ENCODE measurements at regions not wholly inside any gene's neighbourhood (a gene's known extent, or its start where the extent isn't known, plus 50 kb on each side); places are given as distances from the start of the nearest gene placed in this dataset.

- no peak overlapping the region for H2BK120ac ChIP-seq (ENCODE audit: insufficient read depth, low read length, poor library complexity)
- WGBS (ENCODE audit: extremely low coverage, insufficient coverage, insufficient read length) = no CpG with 5 or more reads among the region's 2 CpGs
- no peaks in the 10 kb centered on the region for H3K4me1 ChIP-seq (ENCODE audit: control insufficient read depth in 1 of 2, insufficient read depth in 2 of 2, low read length in 2 of 2)
- H3K79me2 ChIP-seq (ENCODE audit: control insufficient read depth, insufficient read depth, low read length, poor library complexity) = no peaks in the 10 kb centered on the region
- H3K4me2 ChIP-seq (ENCODE audit: low read length) = no peak overlapping the region
- H3K27me3 ChIP-seq (ENCODE audit: insufficient read depth, low read length) = no peaks in the 10 kb centered on the region
- H2AFZ ChIP-seq (ENCODE audit: insufficient read depth, low read length, poor library complexity) = no peak overlapping the region
- H3K4ac ChIP-seq (ENCODE audit: low read depth, low read length) = no peak overlapping the region
- no peaks in the 10 kb centered on the region for H3K36me3 ChIP-seq (ENCODE audit: control insufficient read depth in 1 of 2, insufficient read depth in 2 of 2, low read length in 2 of 2)
- no peak overlapping the region for H2BK5ac ChIP-seq (ENCODE audit: low read depth, low read length, poor library complexity)
- H3K79me1 ChIP-seq (ENCODE audit: low read length) = no peaks in the 10 kb centered on the region
- H3K27ac ChIP-seq (ENCODE audit: low read depth, low read length) = no peak overlapping the region
- no peak overlapping the region for H3K9ac ChIP-seq (ENCODE audit: low read length)
- DNase-seq = no peak
- H4K8ac ChIP-seq (ENCODE audit: low read depth, low read length) = no peak overlapping the region
- no peak overlapping the region for H4K91ac ChIP-seq (ENCODE audit: low read depth, low read length)
- no peak overlapping the region for H3K14ac ChIP-seq (ENCODE audit: low read length)
- H3K4me3 ChIP-seq (ENCODE audit: low read depth, low read length) = no peak overlapping the region
- H3K23ac ChIP-seq (ENCODE audit: low read length) = no peak overlapping the region
- no peaks in the 10 kb centered on the region for H3K9me3 ChIP-seq (ENCODE audit: insufficient read depth, low read depth, low read length)
- no peak overlapping the region for H2BK12ac ChIP-seq (ENCODE audit: low read length)
- no peak overlapping the region for H4K12ac ChIP-seq (ENCODE audit: low read depth, low read length)
- H2AK5ac ChIP-seq (ENCODE audit: low read length) = no peak overlapping the region
- no peak overlapping the region for H3K18ac ChIP-seq (ENCODE audit: low read length)
These were observed 207.0 kb downstream of the DIPK2A start for GRCh38 chr3:144178607-144179006.

GRCh38 chr3:144181062-144181461, 209.4 kb downstream of the DIPK2A start:
- H3K14ac ChIP-seq (ENCODE audit: low read length) = no peak overlapping the region
- no CpG with 5 or more reads among the region's 2 CpGs for WGBS (ENCODE audit: extremely low coverage, insufficient coverage, insufficient read length)
- H3K9me3 ChIP-seq (ENCODE audit: insufficient read depth, low read depth, low read length) = no peaks in the 10 kb centered on the region
- H3K4me3 ChIP-seq (ENCODE audit: low read depth, low read length) = no peak overlapping the region
- H3K27me3 ChIP-seq (ENCODE audit: insufficient read depth, low read length) = no peaks in the 10 kb centered on the region
- no peak overlapping the region for H3K4ac ChIP-seq (ENCODE audit: low read depth, low read length)
- no peak overlapping the region for H3K4me2 ChIP-seq (ENCODE audit: low read length)
- no peak overlapping the region for H2AFZ ChIP-seq (ENCODE audit: insufficient read depth, low read length, poor library complexity)
- no peaks in the 10 kb centered on the region for H3K79me1 ChIP-seq (ENCODE audit: low read length)
- DNase-seq = no peak
- no peak overlapping the region for H2BK120ac ChIP-seq (ENCODE audit: insufficient read depth, low read length, poor library complexity)
- H3K27ac ChIP-seq (ENCODE audit: low read depth, low read length) = no peak overlapping the region
- no peaks in the 10 kb centered on the region for H3K79me2 ChIP-seq (ENCODE audit: control insufficient read depth, insufficient read depth, low read length, poor library complexity)
- no peaks in the 10 kb centered on the region for H3K4me1 ChIP-seq (ENCODE audit: control insufficient read depth in 1 of 2, insufficient read depth in 2 of 2, low read length in 2 of 2)
- no peak overlapping the region for H4K91ac ChIP-seq (ENCODE audit: low read depth, low read length)
- peaks cover 0 to 2% of the 10 kb centered on the region in 2 experiments for H3K36me3 ChIP-seq (ENCODE audit: control insufficient read depth in 1 of 2, insufficient read depth in 2 of 2, low read length in 2 of 2)
- H3K18ac ChIP-seq (ENCODE audit: low read length) = no peak overlapping the region
- no peak overlapping the region for H4K8ac ChIP-seq (ENCODE audit: low read depth, low read length)
- H2AK5ac ChIP-seq (ENCODE audit: low read length) = no peak overlapping the region
- H3K23ac ChIP-seq (ENCODE audit: low read length) = no peak overlapping the region
- H2BK5ac ChIP-seq (ENCODE audit: low read depth, low read length, poor library complexity) = no peak overlapping the region
- H3K9ac ChIP-seq (ENCODE audit: low read length) = no peak overlapping the region
- no peak overlapping the region for H2BK12ac ChIP-seq (ENCODE audit: low read length)
- H4K12ac ChIP-seq (ENCODE audit: low read depth, low read length) = no peak overlapping the region

- Histone ChIP-seq H2BK5ac (ENCODE audit: low read depth, low read length, poor library complexity) (no peak overlapping the region), H3K9me3 (ENCODE audit: insufficient read depth, low read depth, low read length) (no peaks in the 10 kb centered on the region), H4K91ac (ENCODE audit: low read depth, low read length) (no peak overlapping the region), H3K36me3 (ENCODE audit: control insufficient read depth in 1 of 2, insufficient read depth in 2 of 2, low read length in 2 of 2) (peaks cover 0 to 2% of the 10 kb centered on the region in 2 experiments), H4K12ac (ENCODE audit: low read depth, low read length) (no peak overlapping the region), H2AFZ (ENCODE audit: insufficient read depth, low read length, poor library complexity) (no peak overlapping the region), H3K27ac (ENCODE audit: low read depth, low read length) (no peak overlapping the region), H3K4me2 (ENCODE audit: low read length) (no peak overlapping the region), H3K9ac (ENCODE audit: low read length) (no peak overlapping the region), H4K8ac (ENCODE audit: low read depth, low read length) (no peak overlapping the region), H3K4ac (ENCODE audit: low read depth, low read length) (no peak overlapping the region), H3K18ac (ENCODE audit: low read length) (no peak overlapping the region), H3K23ac (ENCODE audit: low read length) (no peak overlapping the region), H2BK120ac (ENCODE audit: insufficient read depth, low read length, poor library complexity) (no peak overlapping the region), H3K79me1 (ENCODE audit: low read length) (no peaks in the 10 kb centered on the region), H2AK5ac (ENCODE audit: low read length) (no peak overlapping the region), H3K14ac (ENCODE audit: low read length) (no peak overlapping the region), H3K4me1 (ENCODE audit: control insufficient read depth in 1 of 2, insufficient read depth in 2 of 2, low read length in 2 of 2) (no peaks in the 10 kb centered on the region), H2BK12ac (ENCODE audit: low read length) (no peak overlapping the region), H3K4me3 (ENCODE audit: low read depth, low read length) (no peak overlapping the region), H3K79me2 (ENCODE audit: control insufficient read depth, insufficient read depth, low read length, poor library complexity) (no peaks in the 10 kb centered on the region), H3K27me3 (ENCODE audit: insufficient read depth, low read length) (no peaks in the 10 kb centered on the region)
- no peak for DNase-seq
- no CpG with 5 or more reads among the region's 1 CpG for WGBS (ENCODE audit: extremely low coverage, insufficient coverage, insufficient read length)
These were observed 210.9 kb downstream of the DIPK2A start for GRCh38 chr3:144182501-144182900.

GRCh38 chr3:144185276-144185675, 213.7 kb downstream of the DIPK2A start:
- H3K14ac ChIP-seq (ENCODE audit: low read length) = no peak overlapping the region
- no peaks in the 10 kb centered on the region for H3K27me3 ChIP-seq (ENCODE audit: insufficient read depth, low read length)
- no peak overlapping the region for H2BK120ac ChIP-seq (ENCODE audit: insufficient read depth, low read length, poor library complexity)
- no peaks in the 10 kb centered on the region for H3K79me2 ChIP-seq (ENCODE audit: control insufficient read depth, insufficient read depth, low read length, poor library complexity)
- no peaks in the 10 kb centered on the region for H3K9me3 ChIP-seq (ENCODE audit: insufficient read depth, low read depth, low read length)
- H3K4me3 ChIP-seq (ENCODE audit: low read depth, low read length) = no peak overlapping the region
- no peak overlapping the region for H3K27ac ChIP-seq (ENCODE audit: low read depth, low read length)
- H3K79me1 ChIP-seq (ENCODE audit: low read length) = no peaks in the 10 kb centered on the region
- H2AFZ ChIP-seq (ENCODE audit: insufficient read depth, low read length, poor library complexity) = no peak overlapping the region
- no peak overlapping the region for H3K9ac ChIP-seq (ENCODE audit: low read length)
- H3K23ac ChIP-seq (ENCODE audit: low read length) = no peak overlapping the region
- H3K18ac ChIP-seq (ENCODE audit: low read length) = no peak overlapping the region
- no peak overlapping the region for H3K4ac ChIP-seq (ENCODE audit: low read depth, low read length)
- H3K4me2 ChIP-seq (ENCODE audit: low read length) = no peak overlapping the region
- no peak overlapping the region for H2AK5ac ChIP-seq (ENCODE audit: low read length)
- H2BK5ac ChIP-seq (ENCODE audit: low read depth, low read length, poor library complexity) = no peak overlapping the region
- no peak overlapping the region for H4K8ac ChIP-seq (ENCODE audit: low read depth, low read length)
- WGBS (ENCODE audit: extremely low coverage, insufficient coverage, insufficient read length) = no CpG with 5 or more reads among the region's 3 CpGs
- DNase-seq = no peak
- H4K91ac ChIP-seq (ENCODE audit: low read depth, low read length) = no peak overlapping the region
- no peak overlapping the region for H4K12ac ChIP-seq (ENCODE audit: low read depth, low read length)
- H2BK12ac ChIP-seq (ENCODE audit: low read length) = no peak overlapping the region
- H3K4me1 ChIP-seq (ENCODE audit: control insufficient read depth in 1 of 2, insufficient read depth in 2 of 2, low read length in 2 of 2) = no peaks in the 10 kb centered on the region
- peaks cover 0 to 2% of the 10 kb centered on the region in 2 experiments for H3K36me3 ChIP-seq (ENCODE audit: control insufficient read depth in 1 of 2, insufficient read depth in 2 of 2, low read length in 2 of 2)
